ENCODE measurements at regions not wholly inside any gene's neighbourhood (a gene's known extent, or its start where the extent isn't known, plus 50 kb on each side); places are given as distances from the start of the nearest gene placed in this dataset.

DNA sequence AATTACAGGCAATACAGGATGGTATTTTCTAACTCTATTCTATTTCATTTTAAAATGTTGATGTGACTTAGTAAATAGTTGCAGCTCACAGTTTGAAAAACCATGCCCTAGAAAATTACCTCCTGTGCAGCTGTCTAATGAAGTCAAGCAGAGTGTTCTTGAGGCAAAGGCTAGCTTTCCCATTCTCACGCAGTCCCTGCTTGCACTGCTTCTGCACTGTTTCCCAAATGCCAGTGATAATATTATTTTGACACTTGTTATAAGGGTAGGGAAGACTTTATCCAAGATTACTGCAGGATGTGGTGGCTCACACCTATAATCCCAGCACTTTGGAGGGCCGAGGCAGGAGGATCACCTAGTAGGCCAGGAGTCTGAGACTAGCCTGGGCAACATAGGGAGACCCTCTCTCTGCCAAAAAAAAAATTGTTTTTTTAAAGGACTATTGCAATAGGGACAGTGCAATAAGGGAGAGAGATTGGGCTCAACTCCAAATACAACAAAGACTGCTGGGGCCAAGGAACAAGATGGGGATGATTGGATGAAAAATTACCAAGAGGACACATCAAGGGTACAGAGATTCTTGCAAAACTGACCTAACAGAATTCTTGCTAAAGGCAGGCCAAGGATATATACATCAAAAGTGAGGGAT lies 196.1 kb downstream of the LY86 start:
- no peak for DNase-seq

DNA sequence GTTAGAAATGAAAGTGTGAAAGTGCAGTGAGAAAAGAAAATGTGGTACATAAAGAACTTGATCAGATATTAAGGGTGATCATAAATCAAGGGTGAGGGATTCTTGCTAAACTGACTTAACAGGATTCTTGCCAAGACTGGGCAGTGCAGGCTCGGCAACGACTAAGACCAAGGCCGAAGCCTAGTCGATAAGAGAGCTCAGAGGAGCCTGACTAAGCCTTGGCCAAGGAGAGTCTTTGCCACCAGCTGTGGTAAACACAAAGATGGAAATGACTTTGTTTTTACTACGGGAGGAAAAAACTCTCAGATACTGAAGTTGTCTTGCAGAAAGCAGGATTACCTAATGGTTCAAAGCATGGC lies 196.6 kb downstream of the LY86 start:
- no peak for DNase-seq

DNA sequence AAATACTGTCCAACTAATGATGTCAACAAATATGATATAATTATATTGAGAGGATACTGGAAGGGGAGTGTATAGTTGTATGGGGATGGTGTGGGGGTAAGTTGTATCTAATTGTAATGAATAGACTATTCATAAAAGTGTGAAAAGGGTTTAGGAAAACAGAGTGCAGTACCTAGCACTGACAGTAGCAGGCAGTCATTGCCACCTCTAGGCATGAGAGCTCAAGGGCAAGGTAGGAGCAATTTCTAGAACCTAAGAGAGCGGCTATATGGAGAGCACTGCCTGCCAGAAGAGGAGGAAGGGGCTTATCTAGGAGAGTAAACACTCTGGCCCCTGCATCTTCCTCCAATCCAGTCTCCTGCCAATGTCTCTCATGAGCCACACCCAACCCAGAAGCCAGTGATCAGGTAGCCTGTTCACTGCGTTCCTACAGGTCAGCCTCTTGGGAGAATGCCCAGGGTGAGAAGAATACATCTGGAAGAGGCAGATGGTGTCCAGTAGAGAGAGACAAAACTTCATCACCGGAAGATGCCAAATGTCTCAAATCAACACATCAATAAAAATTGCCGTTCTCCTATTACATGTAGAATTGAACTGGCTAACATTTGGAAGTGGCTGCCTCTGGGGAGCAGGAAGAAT lies 200.0 kb downstream of the LY86 start:
- no peak for DNase-seq

DNA sequence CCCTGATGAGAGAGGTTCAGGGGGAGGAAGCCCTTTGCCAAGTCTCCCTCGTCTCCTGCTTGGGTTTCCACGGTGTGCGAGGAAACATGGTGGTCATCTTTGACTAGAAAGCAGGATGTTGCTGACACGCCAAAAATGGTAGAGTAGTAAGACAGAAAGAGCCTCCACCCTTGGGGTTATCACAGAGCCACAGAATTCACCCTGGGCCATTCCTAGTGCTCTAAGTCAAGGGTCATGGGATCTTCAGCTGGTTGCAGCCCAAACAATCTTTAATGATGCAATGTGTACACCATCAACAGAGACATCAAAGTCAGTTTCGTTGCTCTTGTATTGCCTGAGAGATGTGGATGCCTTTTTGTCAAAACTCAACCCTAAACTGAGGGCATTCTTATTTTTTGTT lies 201.9 kb downstream of the LY86 start:
- DNase-seq = no peak

DNA sequence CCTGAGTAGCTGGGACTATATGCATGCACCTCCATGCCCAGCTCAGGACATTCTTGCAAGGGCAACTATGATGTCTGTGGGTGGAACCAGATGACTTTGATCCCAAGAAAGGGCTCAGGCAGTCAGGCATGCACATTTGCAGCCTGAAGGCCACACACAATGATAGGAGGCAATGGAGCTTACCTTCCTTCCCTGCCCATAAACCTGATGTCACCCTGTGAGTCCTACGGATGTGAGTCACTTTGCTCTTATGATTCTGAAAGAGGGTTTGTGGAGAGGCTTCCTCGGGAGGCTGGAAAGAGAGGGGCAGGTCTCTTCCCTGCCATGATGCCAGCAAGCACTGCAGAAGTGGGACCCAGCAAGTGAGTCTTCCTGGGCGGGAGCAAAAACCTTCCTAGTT lies 202.4 kb downstream of the LY86 start:
- DNase-seq = no peak

DNA sequence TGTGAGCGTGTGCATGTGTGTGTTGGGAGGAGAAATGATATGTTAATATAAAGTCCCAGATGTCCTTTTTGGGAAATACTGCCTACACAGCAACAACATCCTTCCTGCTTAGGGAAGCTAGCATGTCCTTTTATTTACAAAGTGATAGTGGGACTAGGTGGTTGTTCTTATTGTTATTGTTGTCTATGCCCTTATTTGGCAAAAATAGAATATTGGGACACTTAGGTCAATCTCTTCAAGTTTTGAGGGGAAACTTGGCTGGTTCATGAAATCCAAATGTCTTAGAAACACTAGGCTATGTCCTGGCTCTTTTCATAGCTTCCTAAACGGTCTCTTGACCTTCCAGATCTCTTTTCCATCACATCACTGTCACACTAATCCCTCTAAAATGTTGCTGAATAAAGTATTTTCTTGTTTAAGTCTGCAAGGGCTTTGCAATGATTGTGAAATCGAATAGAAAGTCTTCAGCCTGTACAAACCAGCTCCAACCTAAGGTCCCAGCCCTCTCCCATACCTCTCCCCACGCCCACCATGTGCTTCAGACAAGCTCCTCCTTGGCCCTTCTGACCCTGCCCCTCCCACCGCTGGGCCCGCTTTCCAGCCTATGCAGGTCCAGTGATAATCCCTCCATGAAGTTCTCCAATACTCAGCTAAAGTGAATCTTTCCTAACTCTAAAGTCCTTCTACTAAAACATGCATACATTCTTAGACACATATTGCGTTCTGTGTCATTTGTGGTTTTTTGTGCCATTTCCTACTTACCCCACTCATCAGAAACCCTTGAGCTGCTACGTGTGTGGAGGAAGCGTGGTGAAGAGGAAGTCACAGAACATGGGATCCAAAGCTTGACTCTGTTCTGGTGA lies 205.1 kb downstream of the LY86 start:
- no peak for DNase-seq

DNA sequence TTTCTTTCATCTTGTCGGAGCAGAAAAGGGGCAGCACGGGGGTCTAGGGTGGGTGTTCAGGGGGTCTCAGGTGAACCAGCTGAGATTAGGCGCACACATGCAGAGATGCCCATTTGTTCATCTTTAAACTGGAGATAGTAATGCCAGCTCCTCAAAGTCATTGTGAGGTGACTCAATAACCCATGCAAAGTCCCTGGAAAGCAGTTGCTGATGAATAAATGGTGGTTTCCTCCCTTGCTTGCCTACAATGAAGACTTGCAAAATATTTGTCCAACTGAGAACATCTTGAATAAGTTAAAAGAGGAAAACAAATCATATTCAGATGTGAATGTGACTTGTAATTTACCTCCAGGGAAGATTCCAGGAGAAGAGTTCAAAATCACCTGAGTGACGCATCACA lies 206.9 kb downstream of the LY86 start:
- DNase-seq = no peak

DNA sequence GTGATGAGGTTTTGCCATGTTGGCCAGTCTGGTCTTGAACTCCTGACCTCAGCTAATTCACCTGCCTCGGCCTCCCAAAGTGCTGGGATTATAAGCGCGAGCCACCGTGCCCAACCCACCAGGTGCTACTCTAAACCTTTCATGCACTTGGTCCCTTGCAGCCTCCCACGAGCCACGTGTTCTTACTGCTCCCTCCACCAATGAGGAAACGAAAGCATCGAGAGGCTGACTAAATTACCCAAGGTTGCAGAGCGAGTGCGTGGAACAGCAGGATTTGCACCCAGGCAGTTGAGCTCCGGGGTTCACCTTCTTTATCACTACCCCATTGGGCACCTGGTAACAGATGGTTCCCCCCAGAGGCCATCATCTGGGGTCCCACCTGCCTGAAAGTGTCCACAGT lies 208.3 kb downstream of the LY86 start:
- no peak for DNase-seq

DNA sequence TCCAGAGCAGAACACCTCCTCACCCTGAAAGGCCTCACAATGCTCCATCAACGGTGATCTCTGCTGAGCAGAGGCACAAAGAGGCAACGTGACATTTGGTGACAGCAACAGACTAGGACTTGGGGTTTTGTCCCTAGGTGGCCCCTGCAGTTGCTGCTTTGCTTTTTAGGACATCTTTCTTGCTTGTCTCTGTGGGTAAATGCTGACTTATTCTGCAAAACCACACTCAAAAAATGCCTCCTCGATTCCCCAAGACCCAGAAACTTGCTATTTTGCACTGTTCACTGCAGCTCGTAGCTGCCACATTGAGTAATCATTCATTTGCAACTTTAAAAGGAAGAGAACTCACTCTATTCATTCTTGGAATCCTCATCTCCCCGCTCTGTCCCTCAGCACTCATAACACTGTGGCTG lies 209.9 kb downstream of the LY86 start:
- DNase-seq = no peak

DNA sequence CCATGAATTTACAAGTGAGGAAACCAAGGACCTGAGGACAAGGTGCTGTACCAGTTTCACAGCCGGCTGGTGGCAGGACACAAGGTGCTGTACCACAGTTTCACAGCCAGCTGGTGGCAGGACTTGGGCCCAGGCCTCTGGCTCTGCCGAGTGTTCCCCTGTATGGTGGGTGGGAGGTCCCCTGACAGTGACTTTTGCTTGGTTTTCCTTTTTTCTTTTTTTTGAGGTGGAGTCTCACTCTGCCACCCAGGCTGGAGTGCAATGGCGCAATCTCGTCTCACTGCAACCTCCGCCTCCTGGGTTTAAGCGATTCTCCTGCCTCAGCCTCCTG lies 212.4 kb downstream of the LY86 start:
- DNase-seq = no peak

DNA sequence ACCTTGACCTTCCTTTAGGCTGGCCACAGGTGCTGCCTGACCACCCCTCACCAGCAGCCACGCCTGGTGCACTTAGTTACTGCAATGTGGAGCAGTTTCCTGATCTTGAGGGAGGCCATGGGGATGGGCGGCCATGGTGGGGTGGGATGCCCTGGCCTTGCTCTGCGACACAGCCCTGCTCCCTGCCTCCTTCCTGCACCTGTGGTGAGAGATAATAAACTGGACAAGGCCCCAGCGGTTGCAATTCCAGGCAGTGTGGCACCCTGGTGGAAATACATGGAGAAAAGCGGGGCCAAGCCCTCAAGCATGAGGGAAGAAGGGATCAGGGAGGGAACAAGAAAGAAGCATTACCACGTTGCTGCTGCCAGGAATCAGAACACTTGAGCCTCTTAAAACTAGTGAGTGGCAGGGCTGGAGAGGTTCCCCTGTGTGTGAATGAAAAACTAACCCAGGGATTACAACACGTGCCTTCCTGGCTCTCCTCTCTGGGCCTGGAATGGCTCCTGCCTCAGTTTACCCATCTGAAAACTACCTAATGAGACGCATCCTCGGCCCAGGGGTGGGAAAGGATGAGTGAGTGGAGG lies 213.2 kb downstream of the LY86 start:
- DNase-seq = no peak

DNA sequence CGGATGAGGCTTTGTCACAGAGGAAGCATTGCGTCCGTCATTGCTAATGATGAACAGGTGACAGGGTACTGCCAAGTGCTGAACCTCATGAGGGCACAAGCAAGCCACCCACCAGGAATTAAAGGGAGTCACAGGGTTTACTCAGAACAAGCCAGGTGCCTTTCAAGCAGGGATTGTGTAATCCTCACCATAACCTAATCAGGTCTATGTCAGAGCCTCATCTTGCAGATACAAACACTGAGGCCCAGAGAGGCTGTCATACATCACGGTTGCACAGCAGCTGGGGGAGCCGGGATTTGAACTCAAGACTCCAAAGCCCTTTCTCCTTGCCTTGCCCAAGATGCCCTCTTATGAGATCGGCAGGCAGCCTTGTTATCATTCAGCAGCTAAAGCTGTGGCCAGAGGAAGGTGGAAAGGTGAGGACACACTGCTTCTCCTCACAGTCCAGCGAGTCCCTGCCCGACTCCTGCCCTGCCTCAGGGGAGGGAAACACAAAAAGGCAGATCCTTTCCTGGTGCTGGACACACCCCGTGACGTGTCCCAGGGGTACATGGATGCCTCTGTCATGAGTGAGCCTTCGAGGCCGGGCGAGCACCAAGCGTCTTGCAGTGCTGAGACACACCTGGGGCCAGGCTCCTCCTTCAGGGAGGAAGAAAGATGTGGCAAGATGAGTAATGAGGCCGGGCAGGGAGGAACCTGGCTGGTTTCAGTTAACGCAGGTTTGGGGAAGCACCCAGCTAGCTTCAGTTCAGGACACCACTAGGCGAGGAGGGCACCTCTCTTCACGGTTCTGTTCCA lies 214.9 kb downstream of the LY86 start:
- no peak for DNase-seq

DNA sequence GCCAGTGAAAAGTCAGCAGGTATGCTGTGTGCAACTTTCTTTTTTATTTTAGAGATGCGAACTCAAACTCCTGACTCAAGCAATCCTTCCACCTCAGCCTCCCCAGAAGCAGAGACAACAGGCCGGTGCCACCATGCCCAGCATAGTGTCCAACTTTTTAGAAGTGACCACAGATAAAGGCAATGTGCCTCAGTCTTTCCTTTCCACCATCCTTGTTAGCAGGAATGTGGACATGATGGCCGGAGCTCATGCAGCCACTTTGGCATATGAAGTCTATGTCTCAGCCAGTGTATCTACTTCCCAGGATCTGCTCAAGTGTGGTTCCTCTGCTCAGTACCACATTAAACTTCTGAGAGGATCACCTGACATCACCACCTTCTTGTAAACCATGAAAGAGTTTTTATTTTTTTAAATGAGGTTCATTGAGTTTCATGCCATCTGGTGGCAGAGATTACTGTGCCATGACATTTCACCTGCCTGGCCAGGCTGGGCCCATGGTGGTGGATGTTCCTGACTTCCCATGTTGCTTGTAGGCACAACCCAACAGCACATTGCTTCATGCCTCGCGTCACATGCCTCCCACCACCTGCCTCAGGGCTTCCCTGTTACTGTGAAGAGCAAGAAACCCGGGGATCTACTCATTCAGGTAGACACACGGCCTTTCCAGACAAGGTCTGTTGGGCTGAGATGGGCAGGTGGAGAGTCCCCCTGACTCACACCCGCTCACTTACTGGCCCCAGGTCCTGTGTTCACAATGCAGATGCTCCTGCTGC lies 216.5 kb downstream of the LY86 start:
- no peak for DNase-seq

DNA sequence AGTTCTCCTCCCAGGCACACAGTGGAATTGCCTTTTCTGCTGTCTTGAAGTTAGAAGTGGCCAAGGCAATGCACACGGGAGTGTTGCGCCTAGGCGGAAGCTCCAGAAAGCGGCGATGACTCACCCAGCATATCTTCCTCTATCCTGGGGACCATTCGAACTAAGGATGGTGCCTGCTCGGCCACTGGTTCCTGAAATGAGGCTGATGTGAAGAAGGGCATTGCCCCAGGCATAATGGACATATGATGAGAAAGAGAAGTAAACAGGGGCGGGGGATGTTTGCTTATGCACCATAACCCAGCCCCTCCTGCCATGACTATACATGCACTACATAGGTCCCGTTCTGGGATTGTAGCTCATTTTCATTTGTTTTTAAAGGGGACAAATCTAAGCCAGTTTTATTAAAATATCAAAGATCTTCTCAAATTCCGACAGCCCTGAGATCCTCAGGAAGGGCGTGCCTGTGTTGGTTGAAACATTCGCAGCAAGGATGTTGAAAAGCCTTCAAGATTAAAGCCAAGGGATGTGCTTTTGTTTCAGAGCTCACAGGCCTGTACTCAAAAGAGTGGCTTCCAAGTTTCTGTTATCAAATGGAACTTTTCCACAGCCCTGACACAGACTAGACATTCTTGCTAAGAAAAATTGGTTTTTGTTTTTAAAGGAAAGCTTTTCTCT lies 218.5 kb downstream of the LY86 start:
- no peak for DNase-seq

DNA sequence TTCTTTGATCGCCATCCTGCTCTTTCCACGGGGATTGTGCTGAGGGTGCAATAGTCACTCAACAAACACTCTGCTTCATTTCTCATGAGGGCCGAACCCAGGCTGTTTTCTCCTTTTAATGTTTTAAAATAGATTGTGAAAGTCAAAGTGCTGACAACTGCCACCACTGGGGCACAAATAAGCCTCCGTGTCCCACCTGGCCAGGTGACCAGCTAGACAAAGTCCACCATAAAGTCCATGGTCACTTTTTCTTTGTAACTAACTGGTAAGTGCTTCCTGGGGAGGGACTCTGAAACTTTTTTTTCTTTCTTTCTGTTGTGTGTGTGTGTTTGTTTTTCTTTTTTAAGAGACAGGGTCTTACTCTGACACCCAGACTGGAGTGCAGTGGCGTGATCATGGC lies 219.8 kb downstream of the LY86 start:
- no peak for DNase-seq

DNA sequence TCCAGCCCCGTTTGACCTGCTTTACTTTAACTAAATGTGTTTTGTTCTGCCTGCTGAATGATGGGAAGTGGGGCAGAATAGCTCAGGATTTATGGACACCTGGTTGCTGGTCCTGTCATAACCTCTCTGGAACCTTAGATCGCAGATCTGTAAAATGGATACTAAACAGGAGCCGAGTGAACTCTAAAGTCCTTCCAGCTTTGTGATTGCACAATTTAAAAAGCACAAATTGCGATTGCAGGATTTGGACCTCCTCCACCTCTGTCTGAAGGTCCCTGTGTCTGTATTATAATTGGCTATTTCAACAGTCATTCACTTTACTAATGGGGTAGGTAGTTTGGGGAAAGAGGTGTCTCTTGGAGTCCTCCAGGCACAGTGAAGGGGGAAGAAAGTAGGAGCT lies 220.4 kb downstream of the LY86 start:
- DNase-seq = no peak

DNA sequence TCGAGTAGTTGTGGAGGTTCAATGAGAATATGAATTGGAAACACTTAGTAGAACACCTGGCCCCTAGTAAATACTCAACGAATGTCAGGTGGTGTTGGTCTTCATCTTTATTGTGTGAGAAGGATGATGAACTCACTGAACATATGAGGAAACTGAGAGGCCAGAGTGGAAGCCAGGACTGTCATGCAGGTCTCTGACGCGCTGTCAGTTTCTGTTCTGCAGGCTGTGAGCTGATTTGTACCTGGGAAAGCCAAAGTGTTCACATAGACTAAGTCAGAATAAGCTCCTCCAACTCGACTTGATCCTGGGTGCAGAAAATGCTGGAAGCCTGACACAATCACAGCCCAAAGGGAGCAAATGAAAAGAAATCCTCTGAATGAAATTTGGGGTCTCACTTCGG lies 222.2 kb downstream of the LY86 start:
- DNase-seq = peak; percentile 42

DNA sequence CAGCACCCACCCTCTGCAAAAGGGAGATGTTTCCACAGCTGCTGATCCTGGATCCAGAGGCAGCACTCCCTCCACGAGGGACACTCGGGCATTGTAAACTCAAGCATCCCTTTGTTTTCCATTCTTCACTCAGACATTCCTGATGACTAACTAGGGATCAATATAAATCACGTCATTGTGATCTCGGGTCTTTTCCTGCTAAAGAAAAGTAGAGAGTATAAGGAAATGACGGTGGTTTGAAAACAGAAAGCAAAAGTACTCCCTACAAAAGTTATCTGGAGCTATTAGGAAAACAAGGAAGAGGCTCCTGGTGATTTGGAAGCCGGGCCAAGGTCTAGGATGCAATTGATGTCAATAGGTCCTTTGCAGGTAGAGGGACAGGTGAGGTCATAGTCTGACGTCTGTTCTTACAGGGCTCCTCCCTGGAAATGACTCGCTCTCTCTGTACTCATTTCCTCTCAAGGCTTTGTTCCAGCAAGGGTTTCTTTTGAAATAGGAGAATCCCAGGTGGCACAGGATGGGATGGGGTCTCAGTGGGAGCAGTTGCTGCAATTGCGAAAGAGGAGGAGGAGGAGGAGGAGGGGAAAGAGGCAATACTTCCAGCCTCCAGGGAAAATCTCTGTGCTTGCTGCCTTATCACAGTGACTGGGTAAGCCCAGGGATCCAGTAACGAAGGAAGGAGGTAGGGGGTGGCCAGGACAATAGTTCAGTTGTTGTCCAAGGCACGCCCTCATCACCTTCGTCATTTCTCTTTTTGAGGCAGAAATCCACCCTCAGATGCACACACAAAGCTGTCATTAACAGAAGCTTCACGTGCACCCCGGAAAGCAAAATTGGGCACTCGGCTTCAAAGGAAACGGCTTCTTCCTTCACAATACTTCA lies 222.8 kb downstream of the LY86 start:
- DNase-seq = no peak

DNA sequence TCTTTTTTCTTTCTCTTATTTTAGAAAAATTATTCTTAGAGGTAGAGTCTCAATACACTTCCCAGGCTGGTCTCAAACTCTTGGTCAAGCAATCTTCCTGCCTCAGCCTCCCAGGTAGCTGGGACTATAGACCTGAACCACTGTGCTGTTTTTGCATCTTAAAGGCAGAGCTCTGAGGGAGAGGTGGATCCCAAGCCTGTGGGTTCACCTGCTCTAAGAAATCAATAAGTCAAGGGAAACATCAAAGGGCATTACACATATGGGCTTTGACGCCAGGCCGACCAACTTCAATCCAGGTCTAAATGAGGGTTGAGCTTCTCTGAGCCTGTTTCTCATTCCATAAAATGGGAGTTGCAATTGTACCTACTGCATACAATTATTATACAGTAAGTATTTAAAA lies 223.9 kb downstream of the LY86 start:
- DNase-seq = no peak

DNA sequence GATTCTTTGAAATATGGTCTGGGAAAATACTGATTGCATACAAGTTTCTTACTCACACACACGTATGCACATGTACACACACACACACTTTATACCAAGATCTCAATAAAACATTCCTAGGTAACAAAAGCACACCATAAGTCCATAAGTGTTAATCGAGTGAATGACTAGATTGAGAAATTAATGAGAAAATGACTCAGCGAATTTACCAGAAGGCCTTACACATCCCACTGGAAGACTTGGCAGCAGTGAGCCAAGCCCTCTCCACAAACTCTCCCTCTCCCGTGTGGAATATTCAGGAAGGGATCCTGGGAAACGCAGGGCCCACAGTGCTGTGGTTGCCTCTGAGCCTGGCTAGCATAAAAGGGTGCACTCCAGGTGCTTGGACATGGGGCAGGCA lies 227.2 kb downstream of the LY86 start:
- no peak for DNase-seq

DNA sequence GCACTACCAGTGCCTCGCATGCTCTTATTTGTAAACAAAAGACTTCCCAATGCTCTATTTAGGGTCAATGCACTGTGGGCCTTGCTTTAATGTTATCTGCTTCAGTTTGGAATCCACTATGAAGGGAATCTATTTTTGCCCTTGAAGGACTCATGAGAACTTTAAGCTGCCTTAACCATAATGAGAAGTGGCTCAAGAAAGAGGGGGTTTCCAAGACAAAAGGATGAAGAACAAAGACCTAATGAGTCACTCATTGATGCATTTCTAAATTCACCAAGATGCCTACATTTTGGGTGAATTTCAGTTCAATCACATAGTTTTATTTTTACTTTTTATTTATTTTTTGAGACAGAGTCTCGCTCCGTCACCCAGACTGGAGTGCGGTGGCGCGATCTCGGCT lies 228.2 kb downstream of the LY86 start:
- DNase-seq = no peak

All from right forelimb (tissue), 1 donor.